ENCODE measurements at regions not wholly inside any gene's neighbourhood (a gene's known extent, or its start where the extent isn't known, plus 50 kb on each side); places are given as distances from the start of the nearest gene placed in this dataset.
"Not testable (repeated sequence)": the region's sequence is repeated elsewhere in the genome, so short reads cannot be mapped to it uniquely, and the experiment has no call there.

- not testable (repeated sequence) for DNase-seq
These were observed 1672.5 kb upstream of the B3GALT2 start for GRCh38 chr1:194858811-194859480.

- DNase-seq: no peak
These were observed 1671.0 kb upstream of the B3GALT2 start for GRCh38 chr1:194857413-194857812.

- DNase-seq: no peak
These were observed 1662.4 kb upstream of the B3GALT2 start for GRCh38 chr1:194848846-194849245.

GRCh38 chr1:194846488-194846887 is 1660.1 kb upstream of the B3GALT2 start:
- DNase-seq: no peak

GRCh38 chr1:194843077-194843476 is 1656.7 kb upstream of the B3GALT2 start:
- no peak for DNase-seq

- DNase-seq: no peak
These were observed 1646.7 kb upstream of the B3GALT2 start for GRCh38 chr1:194833111-194833510.

- not testable (repeated sequence) for DNase-seq
These were observed 1645.2 kb upstream of the B3GALT2 start for GRCh38 chr1:194831595-194831994.

- no peak for DNase-seq
These were observed 1644.0 kb upstream of the B3GALT2 start for GRCh38 chr1:194830387-194830786.

GRCh38 chr1:194829492-194829891 is 1643.1 kb upstream of the B3GALT2 start:
- DNase-seq: no peak

- no peak for DNase-seq
These were observed 1639.0 kb upstream of the B3GALT2 start for GRCh38 chr1:194825382-194825781.

- DNase-seq: no peak
These were observed 1634.7 kb upstream of the B3GALT2 start for GRCh38 chr1:194821091-194821490.

- no peak for DNase-seq
These were observed 1632.3 kb upstream of the B3GALT2 start for GRCh38 chr1:194818674-194819073.

GRCh38 chr1:194816859-194817258 is 1630.4 kb upstream of the B3GALT2 start:
- no peak for DNase-seq

- no peak for DNase-seq
These were observed 1626.7 kb upstream of the B3GALT2 start for GRCh38 chr1:194813096-194813495.

GRCh38 chr1:194809665-194810064 is 1623.3 kb upstream of the B3GALT2 start:
- DNase-seq: no peak

- no peak for DNase-seq
These were observed 1622.8 kb upstream of the B3GALT2 start for GRCh38 chr1:194809215-194809614.

GRCh38 chr1:194807530-194808220 is 1621.3 kb upstream of the B3GALT2 start:
- no peak for DNase-seq

GRCh38 chr1:194802572-194802971 is 1616.2 kb upstream of the B3GALT2 start:
- no peak for DNase-seq

GRCh38 chr1:194795917-194796593 is 1609.6 kb upstream of the B3GALT2 start:
- DNase-seq: no peak

- no peak for DNase-seq
These were observed 1600.6 kb upstream of the B3GALT2 start for GRCh38 chr1:194787001-194787400.

- DNase-seq: no peak
These were observed 1599.6 kb upstream of the B3GALT2 start for GRCh38 chr1:194786027-194786426.

GRCh38 chr1:194776657-194777056 is 1590.2 kb upstream of the B3GALT2 start:
- DNase-seq: no peak

- DNase-seq: no peak
These were observed 1588.1 kb upstream of the B3GALT2 start for GRCh38 chr1:194774535-194774934.

Measured in activated T-cell treated with anti-CD3 and anti-CD28 coated beads for 4 hours (primary cell).